ENCODE measurements at regions not wholly inside any gene's neighbourhood (a gene's known extent, or its start where the extent isn't known, plus 50 kb on each side); places are given as distances from the start of the nearest gene placed in this dataset.

- POLR2A ChIA-PET: no interaction called here
- Histone ChIP-seq H3K36me3 (ENCODE audit: control insufficient read depth in 2 of 2, insufficient read depth in 1 of 2, low read length in 2 of 2) (no peaks in the 10 kb centered on the region), H3K9me3 (ENCODE audit: control insufficient read depth, insufficient read depth, low read depth, low read length) (no peaks in the 10 kb centered on the region), H3K27ac (ENCODE audit: extremely low read depth, low read depth, low read length) (no peak overlapping the region), H3K4me1 (ENCODE audit: control insufficient read depth, insufficient read depth, low read length) (no peaks in the 10 kb centered on the region), H3K4me3 (ENCODE audit: low read depth, low read length) (no peak overlapping the region)
- TF ChIP-seq ZSCAN18 (tag by site-specific recombination; IDR thresholded peaks at IDR 0.05): no peak
- TF ChIP-seq, protein P1, sequence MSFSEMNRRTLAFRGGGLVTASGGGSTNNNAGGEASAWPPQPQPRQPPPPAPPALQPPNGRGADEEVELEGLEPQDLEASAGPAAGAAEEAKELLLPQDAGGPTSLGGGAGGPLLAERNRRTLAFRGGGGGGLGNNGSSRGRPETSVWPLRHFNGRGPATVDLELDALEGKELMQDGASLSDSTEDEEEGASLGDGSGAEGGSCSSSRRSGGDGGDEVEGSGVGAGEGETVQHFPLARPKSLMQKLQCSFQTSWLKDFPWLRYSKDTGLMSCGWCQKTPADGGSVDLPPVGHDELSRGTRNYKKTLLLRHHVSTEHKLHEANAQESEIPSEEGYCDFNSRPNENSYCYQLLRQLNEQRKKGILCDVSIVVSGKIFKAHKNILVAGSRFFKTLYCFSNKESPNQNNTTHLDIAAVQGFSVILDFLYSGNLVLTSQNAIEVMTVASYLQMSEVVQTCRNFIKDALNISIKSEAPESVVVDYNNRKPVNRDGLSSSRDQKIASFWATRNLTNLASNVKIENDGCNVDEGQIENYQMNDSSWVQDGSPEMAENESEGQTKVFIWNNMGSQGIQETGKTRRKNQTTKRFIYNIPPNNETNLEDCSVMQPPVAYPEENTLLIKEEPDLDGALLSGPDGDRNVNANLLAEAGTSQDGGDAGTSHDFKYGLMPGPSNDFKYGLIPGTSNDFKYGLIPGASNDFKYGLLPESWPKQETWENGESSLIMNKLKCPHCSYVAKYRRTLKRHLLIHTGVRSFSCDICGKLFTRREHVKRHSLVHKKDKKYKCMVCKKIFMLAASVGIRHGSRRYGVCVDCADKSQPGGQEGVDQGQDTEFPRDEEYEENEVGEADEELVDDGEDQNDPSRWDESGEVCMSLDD (tag by site-specific recombination; IDR thresholded peaks at IDR 0.05): no peak
- no peak for TF ChIP-seq ZIC2 (tag by site-specific recombination; IDR thresholded peaks at IDR 0.05)
- TF ChIP-seq ZNF292 (tag by site-specific recombination; IDR thresholded peaks at IDR 0.05; ENCODE audit: borderline replicate concordance, low read depth): no peak
- no peak for TF ChIP-seq SCRT2 (tag by site-specific recombination; IDR thresholded peaks at IDR 0.05)
- TF ChIP-seq ZNF146 (tag by site-specific recombination; IDR thresholded peaks at IDR 0.05): no peak
- TF ChIP-seq, protein P2, sequence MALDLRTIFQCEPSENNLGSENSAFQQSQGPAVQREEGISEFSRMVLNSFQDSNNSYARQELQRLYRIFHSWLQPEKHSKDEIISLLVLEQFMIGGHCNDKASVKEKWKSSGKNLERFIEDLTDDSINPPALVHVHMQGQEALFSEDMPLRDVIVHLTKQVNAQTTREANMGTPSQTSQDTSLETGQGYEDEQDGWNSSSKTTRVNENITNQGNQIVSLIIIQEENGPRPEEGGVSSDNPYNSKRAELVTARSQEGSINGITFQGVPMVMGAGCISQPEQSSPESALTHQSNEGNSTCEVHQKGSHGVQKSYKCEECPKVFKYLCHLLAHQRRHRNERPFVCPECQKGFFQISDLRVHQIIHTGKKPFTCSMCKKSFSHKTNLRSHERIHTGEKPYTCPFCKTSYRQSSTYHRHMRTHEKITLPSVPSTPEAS (tag by site-specific recombination; IDR thresholded peaks at IDR 0.05): no peak
- TF ChIP-seq ZNF202 (tag by site-specific recombination; IDR thresholded peaks at IDR 0.05; ENCODE audit: borderline replicate concordance): no peak
- no peak for TF ChIP-seq ZNF214 (tag by site-specific recombination; IDR thresholded peaks at IDR 0.05; ENCODE audit: borderline replicate concordance)
- CTCF ChIA-PET: no interaction called here
Observed at GRCh38 chr14:82595466-82595865, 1061.8 kb upstream of the SEL1L start.

GRCh38 chr14:82602794-82603193 lies 1069.1 kb upstream of the SEL1L start:
- Histone ChIP-seq H3K9me3 (ENCODE audit: control insufficient read depth, insufficient read depth, low read depth, low read length) (no peaks in the 10 kb centered on the region), H3K27ac (ENCODE audit: extremely low read depth, low read depth, low read length) (no peak overlapping the region), H3K4me1 (ENCODE audit: control insufficient read depth, insufficient read depth, low read length) (no peaks in the 10 kb centered on the region), H3K36me3 (ENCODE audit: control insufficient read depth in 2 of 2, insufficient read depth in 1 of 2, low read length in 2 of 2) (no peaks in the 10 kb centered on the region), H3K4me3 (ENCODE audit: low read depth, low read length) (no peak overlapping the region)
- POLR2A ChIA-PET: no interaction called here
- TF ChIP-seq ZNF701 (tag by site-specific recombination; IDR thresholded peaks at IDR 0.05): no peak
- TF ChIP-seq ZBTB1 (tag by site-specific recombination; IDR thresholded peaks at IDR 0.05): no peak
- CTCF ChIA-PET: no interaction called here

DNA sequence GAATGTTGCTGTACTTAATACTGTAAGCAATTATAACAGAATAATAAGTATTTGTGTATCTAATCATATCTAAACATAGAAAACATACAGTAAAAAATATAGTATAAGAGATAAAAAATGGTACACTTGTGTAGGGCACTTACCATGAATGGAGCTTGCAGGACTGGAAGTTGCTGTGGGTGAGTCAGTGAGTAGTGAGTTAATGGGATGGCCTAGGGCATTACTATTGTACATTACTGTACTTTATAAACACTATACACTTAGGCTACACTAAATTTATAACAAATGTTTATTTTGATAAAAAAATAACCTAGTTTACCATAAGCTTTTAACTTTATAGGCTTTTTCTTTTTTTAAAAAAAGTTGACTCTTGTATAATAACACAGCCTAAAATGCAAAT lies 1071.2 kb upstream of the SEL1L start:
- H3K9me3 ChIP-seq (ENCODE audit: control insufficient read depth, insufficient read depth, low read depth, low read length): no peaks in the 10 kb centered on the region
- H3K4me1 ChIP-seq (ENCODE audit: control insufficient read depth, insufficient read depth, low read length): no peaks in the 10 kb centered on the region
- CTCF ChIA-PET: no interaction called here
- H3K4me3 ChIP-seq (ENCODE audit: low read depth, low read length): no peak overlapping the region
- no peak overlapping the region for H3K27ac ChIP-seq (ENCODE audit: extremely low read depth, low read depth, low read length)
- POLR2A ChIA-PET: no interaction called here
- no peaks in the 10 kb centered on the region for H3K36me3 ChIP-seq (ENCODE audit: control insufficient read depth in 2 of 2, insufficient read depth in 1 of 2, low read length in 2 of 2)
- TF ChIP-seq, protein P3, sequence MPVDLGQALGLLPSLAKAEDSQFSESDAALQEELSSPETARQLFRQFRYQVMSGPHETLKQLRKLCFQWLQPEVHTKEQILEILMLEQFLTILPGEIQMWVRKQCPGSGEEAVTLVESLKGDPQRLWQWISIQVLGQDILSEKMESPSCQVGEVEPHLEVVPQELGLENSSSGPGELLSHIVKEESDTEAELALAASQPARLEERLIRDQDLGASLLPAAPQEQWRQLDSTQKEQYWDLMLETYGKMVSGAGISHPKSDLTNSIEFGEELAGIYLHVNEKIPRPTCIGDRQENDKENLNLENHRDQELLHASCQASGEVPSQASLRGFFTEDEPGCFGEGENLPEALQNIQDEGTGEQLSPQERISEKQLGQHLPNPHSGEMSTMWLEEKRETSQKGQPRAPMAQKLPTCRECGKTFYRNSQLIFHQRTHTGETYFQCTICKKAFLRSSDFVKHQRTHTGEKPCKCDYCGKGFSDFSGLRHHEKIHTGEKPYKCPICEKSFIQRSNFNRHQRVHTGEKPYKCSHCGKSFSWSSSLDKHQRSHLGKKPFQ (tag by site-specific recombination; IDR thresholded peaks at IDR 0.05): no peak
- no peak for TF ChIP-seq ZNF23 (tag by site-specific recombination; IDR thresholded peaks at IDR 0.05; ENCODE audit: borderline replicate concordance)
- TF ChIP-seq, protein P4, sequence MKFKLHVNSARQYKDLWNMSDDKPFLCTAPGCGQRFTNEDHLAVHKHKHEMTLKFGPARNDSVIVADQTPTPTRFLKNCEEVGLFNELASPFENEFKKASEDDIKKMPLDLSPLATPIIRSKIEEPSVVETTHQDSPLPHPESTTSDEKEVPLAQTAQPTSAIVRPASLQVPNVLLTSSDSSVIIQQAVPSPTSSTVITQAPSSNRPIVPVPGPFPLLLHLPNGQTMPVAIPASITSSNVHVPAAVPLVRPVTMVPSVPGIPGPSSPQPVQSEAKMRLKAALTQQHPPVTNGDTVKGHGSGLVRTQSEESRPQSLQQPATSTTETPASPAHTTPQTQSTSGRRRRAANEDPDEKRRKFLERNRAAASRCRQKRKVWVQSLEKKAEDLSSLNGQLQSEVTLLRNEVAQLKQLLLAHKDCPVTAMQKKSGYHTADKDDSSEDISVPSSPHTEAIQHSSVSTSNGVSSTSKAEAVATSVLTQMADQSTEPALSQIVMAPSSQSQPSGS (tag by site-specific recombination; IDR thresholded peaks at IDR 0.05; ENCODE audit: low read depth): no peak
- TF ChIP-seq, protein P5, sequence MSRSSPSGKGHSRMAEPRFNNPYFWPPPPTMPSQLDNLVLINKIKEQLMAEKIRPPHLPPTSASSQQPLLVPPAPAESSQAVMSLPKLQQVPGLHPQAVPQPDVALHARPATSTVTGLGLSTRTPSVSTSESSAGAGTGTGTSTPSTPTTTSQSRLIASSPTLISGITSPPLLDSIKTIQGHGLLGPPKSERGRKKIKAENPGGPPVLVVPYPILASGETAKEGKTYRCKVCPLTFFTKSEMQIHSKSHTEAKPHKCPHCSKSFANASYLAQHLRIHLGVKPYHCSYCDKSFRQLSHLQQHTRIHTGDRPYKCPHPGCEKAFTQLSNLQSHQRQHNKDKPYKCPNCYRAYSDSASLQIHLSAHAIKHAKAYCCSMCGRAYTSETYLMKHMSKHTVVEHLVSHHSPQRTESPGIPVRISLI (tag by site-specific recombination; IDR thresholded peaks at IDR 0.05): no peak
- TF ChIP-seq ZNF585B (tag by site-specific recombination; IDR thresholded peaks at IDR 0.05): no peak
- no peak for TF ChIP-seq SETDB1 (IDR thresholded peaks at IDR 0.05; ENCODE audit: insufficient read length, low read length)
- no peak for TF ChIP-seq ZNF248 (tag by site-specific recombination; IDR thresholded peaks at IDR 0.05)
